DND-41 (cell line): ENCODE measurements at regions not wholly inside any gene's neighbourhood (a gene's known extent, or its start where the extent isn't known, plus 50 kb on each side); places are given as distances from the start of the nearest gene placed in this dataset.

ENCODE experiments used
- ATAC-seq: fragments of 200-7000 bp; cut with Tn5 transposase; 3 replicates; pipeline ENCODE4 v1.9.1; 2021; ENCODE audit warnings: low read depth; ENCODE audit not compliant: insufficient read depth
- DNase-seq: peaks from one replicate; pipeline ENCODE4 v3.0.0-alpha.2; 2020
- H2AFZ ChIP-seq: 2 replicates; pipeline ENCODE4 v1.6.0; 2012; ENCODE audit warnings: low read depth, low read length
- H3K27ac ChIP-seq: 2 replicates; pipeline ENCODE4 v1.5.1; 2012; ENCODE audit warnings: low read length, inconsistent platforms
- H3K27me3 ChIP-seq: fragments of 200-600 bp; sonication (generic); 2 replicates; pipeline ENCODE4 v1.6.0; 2012; ENCODE audit warnings: low read length, mild to moderate bottlenecking, inconsistent platforms; ENCODE audit not compliant: insufficient read depth, poor library complexity
- H3K36me3 ChIP-seq: 2 replicates; pipeline ENCODE4 v1.5.1; 2012; ENCODE audit warnings: low read length, inconsistent platforms; ENCODE audit not compliant: insufficient read depth
- H3K4me1 ChIP-seq: 2 replicates; pipeline ENCODE4 v1.5.1; 2012; ENCODE audit warnings: mild to moderate bottlenecking, low read length; ENCODE audit not compliant: insufficient read depth
- H3K4me2 ChIP-seq: 2 replicates; pipeline ENCODE4 v1.6.0; 2012; ENCODE audit warnings: mild to moderate bottlenecking, moderate library complexity, low read length, inconsistent platforms; ENCODE audit not compliant: insufficient read depth
- H3K4me3 ChIP-seq, 2 experiments: fragments of 200-600 bp in 1 of 2; shearing (Covaris generic) in 1 of 2; 2 replicates each; pipeline ENCODE4 v1.5.1; 2012 to 2016; ENCODE audit warnings: inconsistent platforms in 2 of 2, low read length in 2 of 2, mild to moderate bottlenecking in 2 of 2, low read depth in 1 of 2, moderate library complexity in 1 of 2
- H3K79me2 ChIP-seq: 2 replicates; pipeline ENCODE4 v1.6.0; 2012; ENCODE audit warnings: low read length, inconsistent platforms; ENCODE audit not compliant: insufficient read depth
- H3K9ac ChIP-seq: 2 replicates; pipeline ENCODE4 v1.6.0; 2012; ENCODE audit warnings: low read depth, mild to moderate bottlenecking, inconsistent platforms, low read length, moderate library complexity
- H3K9me3 ChIP-seq: 2 replicates; pipeline ENCODE4 v1.5.1; 2012; ENCODE audit warnings: low read length, moderate library complexity, mild to moderate bottlenecking, inconsistent platforms; ENCODE audit not compliant: insufficient read depth, severe bottlenecking
- H4K20me1 ChIP-seq: 2 replicates; pipeline ENCODE4 v1.6.0; 2012; ENCODE audit warnings: low read length; ENCODE audit not compliant: insufficient read depth
- EZH2 ChIP-seq: IDR thresholded peaks from 3 replicates; pipeline ENCODE4 v1.6.1; 2012; ENCODE audit warnings: borderline replicate concordance, low read depth, mild to moderate bottlenecking, moderate library complexity, low read length, inconsistent platforms; ENCODE audit not compliant: severe bottlenecking
- TF ChIP-seq, protein P1 (sequence below): IDR thresholded peaks from 2 replicates; pipeline ENCODE4 v1.5.1; 2012; ENCODE audit warnings: borderline replicate concordance, low read length, moderate library complexity, mild to moderate bottlenecking; ENCODE audit not compliant: poor library complexity, severe bottlenecking; ENCODE audit errors: extremely low read depth

DNA sequence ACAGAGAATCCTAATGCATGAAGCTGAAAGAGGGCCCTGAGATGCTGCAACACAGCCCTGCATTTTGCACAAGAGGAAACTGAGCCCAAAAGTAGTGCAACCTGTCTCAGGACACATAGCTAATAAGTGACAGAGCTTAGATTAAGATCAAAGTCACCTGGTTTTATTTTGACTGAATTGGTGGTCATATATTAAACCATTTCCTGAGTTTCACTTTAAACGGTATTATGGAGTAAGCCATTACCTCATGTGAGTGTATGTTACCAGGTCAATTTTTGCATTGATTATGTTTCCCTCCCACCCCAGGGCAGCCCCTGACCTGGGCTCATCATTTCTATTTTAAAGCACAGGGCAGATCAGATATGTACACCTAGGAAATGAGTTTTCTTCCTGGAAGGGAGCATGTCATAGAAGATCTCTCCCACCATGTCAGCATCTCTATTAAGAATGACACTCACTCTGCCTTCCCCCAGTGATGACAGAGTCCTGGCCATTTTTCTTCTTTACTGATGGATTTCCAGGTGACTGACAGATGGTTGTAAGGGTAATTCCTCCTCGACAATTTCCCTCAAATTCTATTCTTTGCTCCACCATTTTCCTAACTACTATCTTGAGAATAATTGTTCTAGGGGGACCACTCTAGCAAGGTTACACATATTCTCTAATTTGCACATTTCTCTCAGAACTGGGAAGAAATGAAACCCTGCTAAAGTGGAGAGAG is 441.3 kb upstream of the SLC14A2 start:
- Histone ChIP-seq H3K4me3 (no peak overlapping the region), H4K20me1 (no peaks in the 10 kb centered on the region), H3K9me3 (no peaks in the 10 kb centered on the region), H3K27me3 (peaks cover 3% of the 10 kb centered on the region), H3K4me1 (no peaks in the 10 kb centered on the region), H3K27ac (no peak overlapping the region), H2AFZ (no peak overlapping the region), H3K4me2 (no peak overlapping the region), H3K9ac (no peak overlapping the region), H3K79me2 (no peaks in the 10 kb centered on the region), H3K36me3 (no peaks in the 10 kb centered on the region)
- no peak for ATAC-seq
- no peak for DNase-seq
- TF ChIP-seq, protein P1, sequence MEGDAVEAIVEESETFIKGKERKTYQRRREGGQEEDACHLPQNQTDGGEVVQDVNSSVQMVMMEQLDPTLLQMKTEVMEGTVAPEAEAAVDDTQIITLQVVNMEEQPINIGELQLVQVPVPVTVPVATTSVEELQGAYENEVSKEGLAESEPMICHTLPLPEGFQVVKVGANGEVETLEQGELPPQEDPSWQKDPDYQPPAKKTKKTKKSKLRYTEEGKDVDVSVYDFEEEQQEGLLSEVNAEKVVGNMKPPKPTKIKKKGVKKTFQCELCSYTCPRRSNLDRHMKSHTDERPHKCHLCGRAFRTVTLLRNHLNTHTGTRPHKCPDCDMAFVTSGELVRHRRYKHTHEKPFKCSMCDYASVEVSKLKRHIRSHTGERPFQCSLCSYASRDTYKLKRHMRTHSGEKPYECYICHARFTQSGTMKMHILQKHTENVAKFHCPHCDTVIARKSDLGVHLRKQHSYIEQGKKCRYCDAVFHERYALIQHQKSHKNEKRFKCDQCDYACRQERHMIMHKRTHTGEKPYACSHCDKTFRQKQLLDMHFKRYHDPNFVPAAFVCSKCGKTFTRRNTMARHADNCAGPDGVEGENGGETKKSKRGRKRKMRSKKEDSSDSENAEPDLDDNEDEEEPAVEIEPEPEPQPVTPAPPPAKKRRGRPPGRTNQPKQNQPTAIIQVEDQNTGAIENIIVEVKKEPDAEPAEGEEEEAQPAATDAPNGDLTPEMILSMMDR, result no peak
- TF ChIP-seq EZH2, result no peak

DNA sequence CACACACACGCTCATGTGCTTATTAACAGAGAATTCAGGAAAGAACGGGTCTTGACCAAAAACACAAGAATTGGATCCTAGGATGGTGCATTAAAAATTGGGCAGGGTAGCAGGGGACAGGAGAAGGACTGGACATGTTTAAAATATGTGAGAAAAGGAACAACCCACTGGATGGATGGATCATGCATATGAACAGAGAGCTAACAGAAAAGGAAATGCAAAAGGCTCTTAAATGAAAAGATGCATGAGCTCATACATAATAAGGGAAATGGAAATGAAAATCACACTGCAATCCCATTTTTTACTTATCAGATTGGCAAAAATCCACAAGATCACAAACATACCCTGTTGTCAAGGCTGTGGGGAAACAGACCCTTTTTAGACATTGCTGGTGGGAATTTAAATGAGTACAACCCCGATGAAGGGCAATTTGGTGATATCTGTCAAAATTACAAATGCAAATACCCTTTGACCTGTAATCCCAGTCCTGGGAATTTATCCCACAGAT is 440.6 kb upstream of the SLC14A2 start:
- Histone ChIP-seq H3K9ac (no peak overlapping the region), H3K9me3 (no peaks in the 10 kb centered on the region), H3K36me3 (no peaks in the 10 kb centered on the region), H3K4me1 (no peaks in the 10 kb centered on the region), H3K79me2 (no peaks in the 10 kb centered on the region), H3K4me3 (no peak overlapping the region), H3K27ac (no peak overlapping the region), H2AFZ (no peak overlapping the region), H3K4me2 (no peak overlapping the region), H3K27me3 (peaks cover 3% of the 10 kb centered on the region), H4K20me1 (no peaks in the 10 kb centered on the region)
- DNase-seq, result no peak
- no peak for ATAC-seq
- TF ChIP-seq, protein P1, result no peak
- no peak for TF ChIP-seq EZH2

DNA sequence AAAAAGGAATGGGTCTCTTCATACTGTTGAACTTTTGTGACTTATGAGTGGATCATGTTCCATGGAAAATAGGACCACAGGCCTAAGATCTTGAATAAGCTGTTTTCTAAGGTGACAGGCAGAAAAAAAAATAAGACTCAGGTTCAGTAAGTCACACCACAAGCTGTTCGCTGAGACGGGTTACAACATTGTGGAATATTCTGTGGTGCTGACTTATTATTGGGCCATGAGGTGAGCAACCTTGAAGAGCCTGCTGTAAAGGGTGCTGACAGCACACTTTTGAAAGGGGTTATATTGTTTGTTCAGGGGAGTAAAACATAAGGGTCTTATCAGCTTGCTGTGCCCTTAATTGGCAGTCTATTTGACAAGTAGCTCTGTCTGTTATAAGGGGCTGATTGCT is 439.8 kb upstream of the SLC14A2 start:
- Histone ChIP-seq H4K20me1 (no peaks in the 10 kb centered on the region), H3K79me2 (no peaks in the 10 kb centered on the region), H3K4me3 (no peak overlapping the region), H3K9ac (no peak overlapping the region), H2AFZ (no peak overlapping the region), H3K27me3 (peaks cover 3% of the 10 kb centered on the region), H3K9me3 (no peaks in the 10 kb centered on the region), H3K36me3 (no peaks in the 10 kb centered on the region), H3K4me2 (no peak overlapping the region), H3K4me1 (no peaks in the 10 kb centered on the region), H3K27ac (no peak overlapping the region)
- TF ChIP-seq, protein P1, result no peak
- no peak for TF ChIP-seq EZH2
- ATAC-seq, result no peak
- no peak for DNase-seq
